ENCODE measurements at regions not wholly inside any gene's neighbourhood (a gene's known extent, or its start where the extent isn't known, plus 50 kb on each side); places are given as distances from the start of the nearest gene placed in this dataset.

- no peak for TF ChIP-seq EZH2 (IDR thresholded peaks at IDR 0.05; ENCODE audit: borderline replicate concordance, low read depth, low read length, poor library complexity, severe bottlenecking)
- TF ChIP-seq CTCF (conservative IDR thresholded peaks at IDR 0.05; ENCODE audit: low read depth, low read length) = no peak
Measured at GRCh38 chr9:82332018-82332773, 343.6 kb downstream of the SPATA31D1 start.

All from A673 (cell line).